Embryonic facial prominence (tissue), 1 donor: ENCODE measurements at regions not wholly inside any gene's neighbourhood (a gene's known extent, or its start where the extent isn't known, plus 50 kb on each side); places are given as distances from the start of the nearest gene placed in this dataset.

Source experiments
- DNase-seq: peaks from one replicate; pipeline ENCODE4 v3.0.0-alpha.2; 2016; ENCODE audit errors: extremely low spot score

DNA sequence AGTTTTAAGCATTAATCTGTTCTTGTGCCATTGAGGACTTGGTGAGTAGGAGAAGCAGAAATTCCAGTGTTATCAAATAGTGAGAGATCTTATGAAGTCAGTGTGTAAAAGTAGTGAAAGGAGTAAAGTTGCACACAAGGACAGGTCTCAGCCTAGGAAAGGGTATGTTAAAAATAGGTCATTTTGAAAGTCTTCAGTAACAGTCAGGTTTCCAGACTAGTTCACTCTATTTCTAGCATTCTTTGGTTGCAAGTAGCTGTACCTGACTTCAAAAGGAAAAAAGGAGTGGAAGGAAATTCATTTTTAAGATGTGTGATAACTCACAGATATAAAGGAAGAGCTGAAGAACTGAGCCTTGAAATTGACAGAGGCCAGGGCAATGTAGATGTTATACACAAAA, 250.1 kb upstream of the SATB1 start:
- no peak for DNase-seq

DNA sequence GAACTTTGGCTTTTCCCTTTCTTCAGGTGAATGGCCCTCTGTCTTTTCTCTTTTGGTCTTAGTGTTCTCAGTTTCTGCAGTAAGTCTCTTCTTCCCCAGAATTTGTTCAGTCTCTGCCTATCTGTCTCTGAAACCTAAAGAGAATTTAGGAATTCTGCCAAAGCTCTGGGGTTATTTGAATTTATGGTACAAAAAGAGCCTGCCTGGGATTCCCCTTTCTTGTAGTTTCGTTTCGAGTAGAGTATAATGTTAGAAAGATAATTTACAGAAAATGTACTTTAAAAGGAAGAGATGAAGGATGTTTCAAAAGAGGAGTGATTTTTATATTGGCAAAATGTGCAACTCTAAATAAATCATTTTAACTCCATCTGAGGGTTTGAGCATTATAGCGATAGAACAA, 247.4 kb upstream of the SATB1 start:
- no peak for DNase-seq

DNA sequence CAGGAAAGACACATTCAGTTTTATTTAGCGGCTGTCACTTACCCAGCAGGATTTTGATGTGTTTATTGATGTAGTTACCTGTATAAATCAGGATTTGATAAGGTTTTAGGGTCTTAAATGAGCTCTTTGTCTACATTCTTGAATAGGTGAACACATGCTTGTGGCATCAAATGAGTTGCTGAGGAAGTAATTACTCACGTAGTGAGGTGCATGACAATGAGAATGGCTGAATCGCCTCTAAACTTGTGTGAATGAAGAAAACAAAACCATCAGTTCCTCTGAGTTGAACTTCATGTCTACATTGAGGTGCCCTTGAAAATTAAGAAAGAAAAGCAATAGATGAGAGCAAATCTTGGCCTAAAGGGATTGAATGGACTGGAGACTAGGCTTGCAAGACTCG, 245.6 kb upstream of the SATB1 start:
- DNase-seq: no peak

DNA sequence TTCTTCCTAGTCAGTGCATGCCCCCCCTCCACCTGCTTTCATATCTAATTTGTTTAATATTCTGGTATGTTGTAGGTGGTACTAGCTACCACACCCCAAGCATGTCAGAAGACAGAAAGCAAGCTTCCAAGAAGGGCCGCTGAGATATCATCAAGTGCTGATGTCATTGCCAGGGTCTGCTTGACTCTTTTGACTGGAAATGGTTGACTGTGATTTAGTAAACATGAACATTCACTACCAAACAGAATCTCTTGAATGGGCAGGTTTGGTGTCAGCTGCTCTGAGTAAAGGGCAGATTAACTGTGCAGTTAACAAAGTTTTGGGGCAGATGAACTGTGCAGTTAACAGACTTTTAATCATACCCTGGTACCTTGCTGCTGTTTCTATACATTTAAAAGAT, 244.2 kb upstream of the SATB1 start:
- DNase-seq: no peak

DNA sequence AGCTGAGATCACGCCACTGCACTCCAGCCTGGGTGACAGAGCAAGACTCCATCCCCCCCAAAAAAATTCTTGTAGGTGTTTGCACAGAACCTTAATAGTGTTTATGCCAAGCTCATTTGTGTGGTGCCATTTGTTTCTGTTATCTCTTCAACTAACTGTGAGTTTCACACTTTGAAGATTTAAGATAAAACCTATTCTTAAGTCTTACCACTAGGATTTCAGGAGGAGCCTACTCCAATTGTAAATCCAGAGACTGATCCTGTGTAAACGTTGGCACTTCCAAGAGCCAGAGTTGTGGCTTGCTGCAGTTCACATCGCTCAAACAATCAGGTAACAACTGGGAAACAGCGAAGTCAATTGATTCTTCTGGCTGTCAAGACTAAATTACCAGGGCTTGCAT, 242.4 kb upstream of the SATB1 start:
- no peak for DNase-seq

DNA sequence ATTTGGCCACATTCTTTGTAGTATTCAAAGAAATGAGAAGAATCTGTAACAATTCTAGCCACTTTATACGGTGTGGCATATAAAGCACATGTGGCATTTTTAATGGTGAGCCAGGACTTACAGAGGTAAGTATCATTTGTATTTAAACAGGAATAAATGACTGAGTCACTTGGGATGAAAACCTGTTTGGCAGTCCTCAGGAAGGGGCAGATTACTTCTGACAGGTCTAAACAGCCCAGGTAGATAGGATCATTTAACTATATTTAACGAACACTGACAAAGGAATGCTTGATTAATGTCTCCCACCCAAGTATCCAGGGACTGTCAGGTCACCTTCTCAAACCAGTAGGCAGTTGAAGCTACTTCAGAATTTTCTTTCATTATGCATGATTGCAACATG, 241.5 kb upstream of the SATB1 start:
- no peak for DNase-seq

DNA sequence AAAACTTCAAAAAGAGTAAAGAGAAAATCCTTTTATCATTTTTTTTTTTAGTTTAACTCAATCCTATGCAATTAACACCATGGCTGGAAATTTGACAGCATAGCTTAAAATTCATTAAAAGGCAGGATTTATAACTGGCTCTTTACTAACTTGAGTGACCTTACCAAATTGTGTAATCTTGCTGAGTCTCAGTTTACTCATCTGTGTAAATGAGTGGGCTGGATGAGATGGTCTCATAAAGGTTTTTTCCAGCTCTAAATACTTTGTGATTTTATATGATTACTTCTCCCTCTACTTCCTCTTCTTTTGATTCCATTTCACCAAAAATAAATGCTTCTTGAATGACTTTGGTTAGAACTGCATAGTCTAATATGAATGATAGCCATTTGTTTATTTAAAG, 234.9 kb upstream of the SATB1 start:
- DNase-seq: no peak

DNA sequence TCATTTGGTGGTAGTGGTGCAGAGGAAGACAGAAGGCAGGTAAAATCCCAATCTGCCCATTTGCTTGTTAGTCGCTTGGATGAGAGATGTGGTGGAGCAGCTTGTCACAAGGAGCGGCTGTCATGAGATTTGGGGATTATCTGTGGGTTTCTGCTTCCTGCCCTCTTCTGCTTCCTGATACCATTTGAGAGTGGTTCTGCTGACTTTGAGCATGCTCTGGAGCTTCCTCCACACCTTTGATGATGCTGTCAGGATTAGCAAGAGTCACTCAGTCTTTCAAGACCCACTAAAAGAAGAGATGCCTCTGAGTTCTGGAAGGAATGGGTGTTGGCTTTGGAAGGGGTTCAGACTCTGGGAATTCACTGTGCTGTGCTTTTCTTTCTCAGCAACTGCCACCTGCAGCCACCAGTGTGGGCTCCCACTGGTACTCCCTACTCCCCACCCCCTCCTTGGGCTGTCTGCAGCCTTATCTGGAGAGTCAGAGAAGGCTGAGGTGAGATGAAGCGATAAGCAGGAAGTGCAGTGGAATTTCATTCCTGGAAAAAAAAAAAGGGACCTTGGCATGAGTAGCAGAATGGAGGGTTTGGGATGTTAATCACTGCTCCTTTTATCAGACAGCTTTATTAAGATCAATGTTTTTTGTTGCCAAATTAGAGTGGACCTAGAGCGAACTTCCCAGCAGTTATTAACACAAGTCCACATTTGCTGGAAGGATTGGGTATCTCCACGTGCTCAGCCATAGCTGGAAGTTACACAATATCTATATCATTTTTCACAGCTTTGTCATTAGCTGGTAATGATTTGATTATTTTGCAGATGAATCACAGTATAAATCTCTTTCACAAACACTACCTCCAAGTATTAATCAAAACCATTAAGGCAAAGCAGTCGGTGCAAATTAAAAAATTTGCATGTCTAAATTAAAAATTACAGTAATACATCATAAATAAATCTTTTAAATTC, 233.0 kb upstream of the SATB1 start:
- no peak for DNase-seq

DNA sequence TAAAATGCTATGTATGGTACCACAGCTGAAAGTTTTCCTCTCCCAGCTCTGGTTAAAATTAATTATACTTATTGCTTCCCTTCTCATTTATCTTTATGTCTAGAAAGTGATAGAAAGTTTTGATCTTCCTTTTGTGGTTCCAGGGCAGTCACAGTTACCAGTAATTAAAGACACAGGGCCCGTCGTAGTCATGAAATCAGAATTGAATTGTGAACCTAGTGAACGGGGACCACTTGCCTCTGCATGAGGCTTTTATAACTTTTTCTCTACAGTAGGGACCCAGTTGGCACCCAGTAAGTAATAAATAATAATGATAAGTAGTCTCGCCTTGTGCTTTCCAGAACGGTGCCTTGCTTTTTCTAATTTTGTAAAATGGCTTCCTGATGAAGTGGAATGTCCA, 231.7 kb upstream of the SATB1 start:
- no peak for DNase-seq

DNA sequence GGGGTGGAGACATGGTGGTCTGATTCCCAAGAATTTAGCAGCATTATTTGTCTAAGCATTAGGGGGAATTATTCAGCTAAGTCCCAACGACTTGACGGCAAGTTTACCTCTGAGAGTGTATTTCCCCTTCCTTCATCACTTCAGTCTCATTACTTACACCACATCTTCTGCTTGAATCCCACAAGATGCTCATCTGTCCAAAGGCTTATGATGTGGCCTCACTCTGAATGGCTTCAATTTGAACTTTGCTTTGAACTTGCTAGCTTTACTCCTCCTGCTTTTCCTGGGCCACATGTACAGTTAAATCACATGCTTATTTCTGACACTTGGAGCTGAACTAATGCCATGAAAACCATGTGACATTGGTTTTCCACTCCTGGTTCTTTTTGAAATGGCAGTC, 231.3 kb upstream of the SATB1 start:
- no peak for DNase-seq

DNA sequence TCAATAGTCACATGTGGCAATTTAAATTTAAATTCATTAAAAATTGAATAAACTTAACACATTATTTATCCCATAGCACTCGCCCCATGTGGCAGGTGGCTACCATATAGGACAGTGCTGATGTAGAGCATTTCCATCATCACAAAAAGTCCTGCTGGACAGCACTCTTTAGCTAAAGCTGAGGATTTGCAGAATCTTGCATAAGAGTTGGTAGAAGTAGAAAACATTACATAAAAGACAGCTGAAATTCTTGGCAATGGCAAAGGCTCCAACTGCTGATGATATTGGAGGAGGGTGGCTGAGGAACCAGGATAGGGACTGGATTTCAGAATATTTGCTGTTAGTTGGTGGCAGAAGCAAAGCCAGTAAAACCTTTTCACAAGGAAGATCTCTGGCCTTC, 230.7 kb upstream of the SATB1 start:
- no peak for DNase-seq

DNA sequence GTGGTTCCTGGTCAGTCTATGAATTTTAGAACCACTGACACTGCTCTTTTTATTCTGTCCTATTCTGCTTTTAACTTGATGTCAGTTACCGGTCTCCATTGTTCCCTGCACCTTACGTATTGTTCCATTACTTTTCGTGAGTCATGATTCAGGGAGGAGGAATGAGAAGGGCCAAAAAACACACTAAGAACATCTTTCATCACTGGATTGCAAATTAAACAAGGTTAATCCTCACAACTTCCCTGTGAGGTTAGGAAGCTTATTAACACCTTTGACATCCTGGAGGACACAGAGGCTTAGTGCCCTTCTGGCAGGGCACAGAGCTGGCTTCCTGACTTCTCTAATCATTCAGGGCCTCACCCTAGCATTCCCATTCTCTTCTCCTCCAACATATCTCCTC, 227.6 kb upstream of the SATB1 start:
- DNase-seq: no peak

DNA sequence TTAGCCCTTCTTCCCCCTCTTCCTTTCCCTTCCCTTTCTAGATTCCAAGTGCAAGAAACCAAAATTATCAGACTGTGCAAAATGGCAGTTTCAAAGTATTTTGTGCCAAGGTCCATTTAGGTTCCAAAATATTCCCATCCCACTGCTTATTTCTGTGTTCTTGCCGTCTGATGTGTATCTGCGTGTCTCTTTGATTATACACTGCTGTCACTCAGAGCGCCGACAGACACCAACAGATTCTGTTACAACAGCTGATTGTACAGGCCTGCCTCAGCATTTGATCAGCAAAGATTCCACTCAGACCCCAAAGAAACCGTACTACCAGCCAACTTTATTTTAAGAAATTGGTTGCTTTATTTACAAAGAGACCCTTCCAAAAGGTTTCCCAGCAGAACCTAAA, 225.6 kb upstream of the SATB1 start:
- no peak for DNase-seq

DNA sequence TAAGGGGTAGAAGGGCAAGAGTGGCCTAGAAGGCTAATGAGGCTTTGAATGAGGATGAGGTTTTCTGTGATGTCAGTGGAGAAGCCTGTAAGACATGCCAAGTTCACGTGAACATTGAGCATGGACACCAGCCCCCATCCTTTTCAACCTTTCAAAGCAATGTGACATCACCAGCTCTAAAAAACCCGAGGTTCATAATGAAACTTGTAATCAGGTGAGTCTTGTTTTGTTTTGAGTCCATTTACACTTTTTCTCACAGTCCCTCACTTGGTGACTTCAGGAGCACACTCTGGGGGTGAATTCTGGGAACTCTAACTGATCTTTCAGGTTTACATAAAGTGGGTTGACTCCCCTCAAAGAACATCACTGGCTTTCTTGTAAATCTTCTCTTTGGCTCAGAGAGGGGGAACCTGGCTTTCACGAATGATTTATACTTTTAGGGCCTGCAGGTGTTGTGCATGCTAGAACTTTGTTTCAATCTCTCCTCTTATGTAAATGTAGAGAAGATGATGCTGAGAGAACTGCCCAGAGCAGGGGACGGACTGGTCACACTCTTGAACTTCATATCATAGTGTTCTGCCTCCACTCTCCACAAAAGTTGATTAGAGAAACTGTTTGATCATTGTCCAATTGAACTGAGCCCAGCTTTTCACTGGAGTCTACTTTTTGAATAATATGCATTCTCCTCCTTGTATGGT, 224.7 kb upstream of the SATB1 start:
- DNase-seq: no peak

DNA sequence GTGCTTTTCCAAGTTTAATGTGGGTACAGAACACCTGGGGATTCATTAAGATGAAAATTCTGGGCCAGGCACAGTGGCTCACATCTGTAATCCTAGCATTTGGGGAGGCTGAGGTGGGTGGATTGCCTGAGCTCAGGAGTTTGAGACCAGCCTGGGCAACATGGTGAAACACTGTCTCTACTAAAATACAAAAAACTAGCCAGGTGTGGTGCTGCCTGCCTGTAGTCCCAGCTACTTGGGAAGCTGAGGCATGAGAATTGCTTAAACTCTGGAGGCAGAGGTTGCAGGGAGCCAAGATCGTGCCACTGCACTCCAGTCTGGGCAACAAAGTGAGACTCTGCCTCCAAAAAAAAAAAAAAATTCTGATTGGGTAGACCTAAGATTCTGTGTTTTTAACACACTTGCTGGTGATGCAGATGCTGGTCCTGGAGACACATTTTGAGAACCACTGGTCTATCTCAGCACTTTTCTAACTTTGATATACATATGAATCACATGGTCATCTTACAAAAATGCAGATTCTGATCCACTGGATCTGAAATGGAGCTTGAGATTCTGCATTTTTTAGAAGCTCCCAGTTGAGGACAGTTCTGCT, 223.8 kb upstream of the SATB1 start:
- DNase-seq: no peak

DNA sequence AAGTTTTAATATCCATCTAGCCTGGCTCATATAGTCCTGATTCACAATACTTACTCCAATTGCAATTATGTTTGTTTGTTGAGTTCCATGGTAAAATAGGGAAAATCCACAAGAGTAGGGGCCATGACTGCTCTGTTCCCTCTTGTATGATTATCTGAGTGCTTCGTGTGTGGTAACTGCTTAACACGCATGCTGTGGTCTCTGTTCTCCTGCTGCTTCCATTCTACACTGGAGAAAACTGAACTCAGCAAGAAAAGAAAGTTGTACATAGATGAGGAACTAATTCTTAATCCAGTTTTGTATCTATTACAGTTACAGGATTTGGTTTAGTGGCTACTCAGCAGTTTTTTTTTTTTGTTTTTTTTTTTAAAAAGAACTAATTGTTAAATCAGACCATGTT, 223.0 kb upstream of the SATB1 start:
- no peak for DNase-seq

DNA sequence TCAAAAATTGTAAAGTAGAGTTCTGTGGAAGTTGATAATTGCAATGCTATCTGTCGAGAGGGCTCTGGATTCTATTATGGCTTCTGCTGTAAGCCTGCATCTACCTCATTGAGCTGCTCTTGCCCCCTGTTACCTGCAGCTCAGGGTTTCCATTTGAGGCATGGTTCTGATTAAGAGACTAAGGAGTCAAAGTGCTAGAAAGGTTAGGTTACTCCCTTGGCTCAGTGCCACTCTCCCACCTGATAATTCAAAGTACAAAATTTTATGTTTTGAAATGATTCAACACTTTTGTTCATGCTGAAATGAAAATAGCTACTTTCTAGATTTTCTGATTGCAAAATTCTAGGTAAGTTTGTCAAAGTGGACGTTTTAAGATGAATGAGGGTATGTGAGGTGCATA, 220.5 kb upstream of the SATB1 start:
- DNase-seq: no peak

DNA sequence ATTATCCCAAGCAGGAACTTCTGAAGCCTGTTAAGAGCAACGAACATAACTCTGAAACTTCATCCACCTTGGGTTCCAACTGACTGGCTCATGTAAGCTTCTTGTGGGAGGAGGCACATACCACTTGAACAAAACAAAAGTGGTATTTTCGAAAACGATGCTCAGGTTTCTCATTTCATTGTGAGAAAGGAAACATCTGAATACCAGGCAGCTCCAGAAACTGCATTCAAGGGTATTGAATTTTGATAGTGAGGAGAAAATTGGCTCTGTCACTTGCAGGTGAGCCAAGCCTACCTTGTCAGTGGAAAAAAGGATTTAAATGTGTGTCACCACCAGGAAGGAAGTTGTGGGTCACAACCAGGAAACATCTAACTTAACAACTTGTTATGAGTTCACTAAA, 218.1 kb upstream of the SATB1 start:
- no peak for DNase-seq

DNA sequence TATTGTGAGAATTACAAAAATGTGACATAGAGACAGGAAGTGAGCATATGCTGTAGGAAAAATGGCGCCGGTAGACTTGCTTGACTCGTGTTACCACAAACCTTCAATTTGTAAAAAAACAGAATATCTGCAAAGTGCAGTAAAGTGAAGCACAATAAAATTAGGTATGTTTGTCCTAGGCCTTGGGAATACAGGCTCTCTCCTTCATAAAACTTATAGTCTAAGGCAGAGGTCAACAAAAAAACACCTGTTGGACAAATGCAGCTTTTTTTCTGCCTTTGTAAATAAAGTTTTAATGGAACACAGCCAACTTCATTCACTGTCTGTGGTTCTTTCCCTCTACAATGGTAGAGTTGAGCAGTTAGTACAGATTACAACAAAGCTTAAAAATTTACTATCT, 216.8 kb upstream of the SATB1 start:
- DNase-seq: no peak

DNA sequence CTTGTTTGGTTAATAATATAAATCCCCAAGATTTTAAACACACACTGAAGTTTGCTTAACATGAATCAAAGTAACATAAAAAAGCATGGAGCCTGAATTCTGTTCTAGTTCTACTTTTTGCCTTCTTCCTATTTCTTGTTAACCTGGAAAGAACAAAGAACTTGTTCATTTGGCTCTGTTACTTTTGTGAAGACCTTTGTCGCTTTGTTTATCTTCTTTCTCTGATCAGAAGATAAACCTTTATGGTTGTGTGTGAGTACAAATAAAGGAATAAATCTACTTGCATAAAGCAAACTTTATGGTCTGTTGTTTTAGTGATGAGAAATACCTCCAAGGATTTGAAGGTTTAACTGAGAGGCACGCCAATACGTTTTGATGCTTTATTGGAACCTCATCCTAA, 210.1 kb upstream of the SATB1 start:
- DNase-seq: no peak

DNA sequence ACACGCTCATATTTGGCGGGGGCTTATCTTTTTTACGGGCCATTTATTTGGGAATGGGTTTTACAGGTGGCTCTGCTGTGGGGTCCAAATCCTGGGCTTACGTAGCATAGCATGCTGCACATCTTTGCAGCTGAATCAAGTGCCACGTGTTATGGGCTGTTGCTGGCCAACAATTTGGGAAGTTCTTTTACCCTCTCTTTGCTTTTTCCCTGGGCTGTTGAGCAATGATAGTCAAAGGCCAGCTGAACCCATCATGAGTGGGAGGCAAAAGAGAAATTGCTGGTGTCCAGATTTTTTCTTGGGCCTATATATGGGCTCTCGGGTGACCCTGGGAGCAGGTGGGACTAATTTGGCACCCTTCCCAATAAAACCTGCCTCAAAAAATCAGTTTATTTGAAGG, 209.3 kb upstream of the SATB1 start:
- DNase-seq: no peak

DNA sequence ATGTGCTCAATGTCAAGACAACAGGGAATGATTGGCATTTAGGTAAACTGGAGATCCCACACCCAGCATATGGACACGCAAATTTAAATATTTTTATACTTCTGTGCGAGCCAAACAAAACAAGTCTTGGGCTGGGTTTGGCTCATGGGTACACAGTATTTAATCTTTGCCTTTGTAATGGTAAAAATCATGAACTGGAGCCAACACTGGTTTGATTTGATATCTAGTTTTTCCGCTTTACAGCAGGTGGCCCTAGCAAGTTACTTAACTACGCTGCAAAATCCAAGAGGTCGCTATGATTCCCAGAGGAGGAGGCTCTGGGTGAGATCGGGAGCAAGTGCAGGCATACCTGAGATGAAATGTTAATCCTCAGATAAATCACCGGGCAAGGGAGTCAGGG, 207.9 kb upstream of the SATB1 start:
- no peak for DNase-seq

DNA sequence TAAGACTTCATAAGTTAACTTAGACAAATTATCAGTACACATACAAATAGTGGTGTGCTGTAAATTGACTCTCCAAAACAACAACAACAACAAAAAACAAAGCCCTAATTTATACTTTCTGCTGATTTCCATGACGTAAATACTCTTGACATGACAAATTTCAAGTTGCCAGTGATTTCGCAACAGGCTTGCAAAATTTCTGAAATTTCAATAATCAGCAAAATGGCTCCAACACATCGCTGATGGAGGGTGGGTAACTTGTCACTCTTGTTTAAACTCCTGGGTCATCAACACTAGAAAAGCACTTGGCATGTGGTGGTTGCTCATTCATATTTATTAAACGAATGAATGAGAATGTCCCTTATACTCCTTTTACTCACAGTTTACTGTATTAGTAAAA, 205.2 kb upstream of the SATB1 start:
- DNase-seq: no peak
